MM.1S (cell line): ENCODE measurements at regions not wholly inside any gene's neighbourhood (a gene's known extent, or its start where the extent isn't known, plus 50 kb on each side); places are given as distances from the start of the nearest gene placed in this dataset.

Experiments
- EZH2 ChIP-seq: fragments of 300-600 bp; sonication (generic); optimal IDR thresholded peaks from 2 replicates; pipeline ENCODE3; 2017; ENCODE audit warnings: low read depth, mild to moderate bottlenecking, antibody characterized with exemption, low read length, mixed read lengths
- EZH2phosphoT487 ChIP-seq: fragments of 300-600 bp; sonication (generic); IDR thresholded peaks from 2 replicates; pipeline ENCODE4 v1.6.1; 2018; ENCODE audit warnings: antibody characterized with exemption, low read length
- TF ChIP-seq, protein P1 (sequence below): fragments of 300-600 bp; sonication (generic); IDR thresholded peaks from 2 replicates; pipeline ENCODE4 v1.5.1; 2016; ENCODE audit warnings: antibody characterized with exemption, low read length, mixed read lengths

- TF ChIP-seq, protein P1, sequence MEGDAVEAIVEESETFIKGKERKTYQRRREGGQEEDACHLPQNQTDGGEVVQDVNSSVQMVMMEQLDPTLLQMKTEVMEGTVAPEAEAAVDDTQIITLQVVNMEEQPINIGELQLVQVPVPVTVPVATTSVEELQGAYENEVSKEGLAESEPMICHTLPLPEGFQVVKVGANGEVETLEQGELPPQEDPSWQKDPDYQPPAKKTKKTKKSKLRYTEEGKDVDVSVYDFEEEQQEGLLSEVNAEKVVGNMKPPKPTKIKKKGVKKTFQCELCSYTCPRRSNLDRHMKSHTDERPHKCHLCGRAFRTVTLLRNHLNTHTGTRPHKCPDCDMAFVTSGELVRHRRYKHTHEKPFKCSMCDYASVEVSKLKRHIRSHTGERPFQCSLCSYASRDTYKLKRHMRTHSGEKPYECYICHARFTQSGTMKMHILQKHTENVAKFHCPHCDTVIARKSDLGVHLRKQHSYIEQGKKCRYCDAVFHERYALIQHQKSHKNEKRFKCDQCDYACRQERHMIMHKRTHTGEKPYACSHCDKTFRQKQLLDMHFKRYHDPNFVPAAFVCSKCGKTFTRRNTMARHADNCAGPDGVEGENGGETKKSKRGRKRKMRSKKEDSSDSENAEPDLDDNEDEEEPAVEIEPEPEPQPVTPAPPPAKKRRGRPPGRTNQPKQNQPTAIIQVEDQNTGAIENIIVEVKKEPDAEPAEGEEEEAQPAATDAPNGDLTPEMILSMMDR, result no peak
- no peak for TF ChIP-seq EZH2phosphoT487
- no peak for TF ChIP-seq EZH2
Measured at GRCh38 chr2:19029655-19030054, 328.8 kb downstream of the OSR1 start.
